Keratinocyte (primary cell): ENCODE measurements at regions not wholly inside any gene's neighbourhood (a gene's known extent, or its start where the extent isn't known, plus 50 kb on each side); places are given as distances from the start of the nearest gene placed in this dataset.

Experiments used
- DNase-seq: peaks from one replicate; pipeline ENCODE4 v3.0.0-alpha.2; 2011; ENCODE audit warnings: low read depth, missing footprints, low spot score
- FAIRE-seq: peaks from 2 replicates; lab custom pipeline; 2011; peaks lifted over from hg19 to GRCh38; lab: Jason Lieb, UNC
- H2AFZ ChIP-seq: 2 replicates; pipeline ENCODE4 v1.6.0; 2012; ENCODE audit warnings: low read length, control low read depth, inconsistent platforms; ENCODE audit not compliant: control insufficient read depth
- H3K27ac ChIP-seq: 2 replicates; pipeline ENCODE4 v1.5.1; 2011; ENCODE audit warnings: low read length; ENCODE audit not compliant: control insufficient read depth, insufficient read depth
- H3K27me3 ChIP-seq: 3 replicates; pipeline ENCODE4 v1.6.0; 2011; ENCODE audit warnings: low read length; ENCODE audit not compliant: control insufficient read depth, insufficient read depth; ENCODE audit errors: extremely low read depth
- H3K36me3 ChIP-seq, 2 experiments: 2 replicates in 1 of 2; 3 replicates in 1 of 2; pipeline ENCODE4 v1.5.1; 2011; ENCODE audit warnings: low read length in 2 of 2, mild to moderate bottlenecking in 1 of 2; ENCODE audit not compliant: control insufficient read depth in 2 of 2, insufficient read depth in 2 of 2; ENCODE audit errors: extremely low read depth in 1 of 2
- H3K4me1 ChIP-seq: 3 replicates; pipeline ENCODE4 v1.5.1; 2011; ENCODE audit warnings: low read length; ENCODE audit not compliant: control insufficient read depth, insufficient read depth; ENCODE audit errors: extremely low read depth
- H3K4me2 ChIP-seq: 3 replicates; pipeline ENCODE4 v1.6.0; 2011; ENCODE audit warnings: low read depth, low read length; ENCODE audit not compliant: control insufficient read depth, insufficient read depth; ENCODE audit errors: extremely low read depth
- H3K4me3 ChIP-seq, 3 experiments: fragments of 200-600 bp in 1 of 3; sonication (generic) in 1 of 3; 2 replicates in 2 of 3; 3 replicates in 1 of 3; pipeline ENCODE4 v1.5.1; 2011 to 2016; ENCODE audit warnings: low read length in 3 of 3, mild to moderate bottlenecking in 3 of 3, control low read depth in 2 of 3, inconsistent platforms in 1 of 3, low read depth in 1 of 3, mixed read lengths in 1 of 3, mixed run types in 1 of 3, moderate library complexity in 1 of 3; ENCODE audit not compliant: control insufficient read depth in 2 of 3, insufficient read depth in 2 of 3; ENCODE audit errors: extremely low read depth in 1 of 3
- H3K79me2 ChIP-seq: 2 replicates; pipeline ENCODE4 v1.6.0; 2012; ENCODE audit warnings: low read length; ENCODE audit not compliant: control insufficient read depth, insufficient read depth
- H3K9ac ChIP-seq: 3 replicates; pipeline ENCODE4 v1.6.0; 2011; ENCODE audit warnings: low read length; ENCODE audit not compliant: control insufficient read depth, insufficient read depth; ENCODE audit errors: extremely low read depth
- H3K9me1 ChIP-seq: 3 replicates; pipeline ENCODE4 v1.6.0; 2011; ENCODE audit warnings: low read length; ENCODE audit not compliant: control insufficient read depth, insufficient read depth; ENCODE audit errors: extremely low read depth
- H3K9me3 ChIP-seq: 2 replicates; pipeline ENCODE4 v1.5.1; 2012; ENCODE audit warnings: low read depth, low read length; ENCODE audit not compliant: control insufficient read depth
- H4K20me1 ChIP-seq: 3 replicates; pipeline ENCODE4 v1.6.0; 2011; ENCODE audit warnings: low read length; ENCODE audit not compliant: control insufficient read depth, insufficient read depth; ENCODE audit errors: extremely low read depth
- CTCF ChIP-seq, 3 experiments: IDR thresholded peaks in 1 of 3; conservative IDR thresholded peaks in 1 of 3; optimal IDR thresholded peaks in 1 of 3; 2 replicates in 2 of 3; 3 replicates in 1 of 3; pipeline versions ENCODE3 to v1.5.1; 2011; ENCODE audit warnings: low read length in 3 of 3, mild to moderate bottlenecking in 3 of 3, moderate library complexity in 2 of 3, control low read depth in 1 of 3, inconsistent platforms in 1 of 3; ENCODE audit not compliant: insufficient read depth in 2 of 3; ENCODE audit errors: extremely low read depth in 1 of 3
- EZH2 ChIP-seq: IDR thresholded peaks from one replicate; pipeline ENCODE4 v1.6.1; 2012; ENCODE audit warnings: inconsistent platforms, mild to moderate bottlenecking, low read length, moderate library complexity
- dilution Hi-C: fragments of 300-500 bp; cut with MboI; formaldehyde crosslinking; loops from one replicate; pipeline ENCODE4 v1.7.0; 2020; ENCODE audit warnings: low sequenced_read_pairs; ENCODE audit not compliant: extremely low pct_ligation_motif_present

DNA sequence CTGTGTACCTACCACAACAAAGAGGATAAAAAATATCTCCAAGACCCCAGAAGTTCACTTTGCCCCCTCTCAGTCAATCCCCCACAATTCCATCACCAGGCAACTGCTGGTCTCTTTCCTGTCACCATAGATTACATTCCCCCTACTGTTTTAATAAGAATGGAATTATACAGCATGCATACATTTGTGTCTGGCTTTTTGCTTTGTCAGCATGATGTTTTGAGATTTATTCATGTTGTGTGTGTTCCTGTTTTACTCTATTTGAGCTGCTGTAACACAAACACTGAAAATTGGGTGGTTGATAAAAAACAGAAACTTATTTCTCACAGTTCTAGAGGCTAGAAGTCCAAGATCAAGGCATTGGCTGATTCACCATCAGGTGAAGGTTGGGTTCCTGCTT, 214.5 kb upstream of the IGFBP3 start:
- Histone ChIP-seq H3K9me3 (no peaks in the 10 kb centered on the region), H3K9ac (no peak overlapping the region), H3K36me3 (no peaks in the 10 kb centered on the region), H3K27me3 (no peaks in the 10 kb centered on the region), H3K9me1 (no peaks in the 10 kb centered on the region), H2AFZ (no peak overlapping the region), H3K4me3 (no peak overlapping the region), H3K4me1 (peaks cover 4% of the 10 kb centered on the region), H3K4me2 (no peak overlapping the region), H3K27ac (no peak overlapping the region), H3K79me2 (no peaks in the 10 kb centered on the region), H4K20me1 (no peaks in the 10 kb centered on the region)
- dilution Hi-C loops = no loop called here
- TF ChIP-seq CTCF (optimal IDR thresholded peaks at IDR 0.05 in 1 of 3, IDR thresholded peaks at IDR 0.05 in 1 of 3, conservative IDR thresholded peaks at IDR 0.05 in 1 of 3; ENCODE audit: extremely low read depth in 1 of 3, insufficient read depth in 2 of 3, low read length in 3 of 3) = no peak
- no peak for TF ChIP-seq EZH2
- DNase-seq (no peak), FAIRE-seq (no peak)

DNA sequence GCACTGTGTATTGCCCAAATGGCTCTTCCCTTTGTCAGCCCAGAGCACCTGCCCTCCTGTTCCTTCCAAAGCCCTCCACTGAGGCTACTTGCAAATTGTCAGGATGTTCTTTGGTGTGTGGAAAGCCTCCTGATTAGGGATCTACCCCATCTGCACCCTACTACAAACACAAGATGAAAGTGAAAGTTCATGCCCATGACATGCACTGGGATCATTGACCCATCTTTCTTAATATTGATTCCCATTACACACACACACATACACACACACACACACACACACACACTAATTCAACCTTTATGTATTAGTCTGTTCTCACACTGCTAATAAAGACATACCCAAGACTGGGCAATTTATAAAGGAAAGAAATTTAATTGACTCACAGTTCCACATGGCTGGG, 213.7 kb upstream of the IGFBP3 start:
- Histone ChIP-seq H3K27me3 (no peaks in the 10 kb centered on the region), H3K27ac (no peak overlapping the region), H3K4me3 (no peak overlapping the region), H4K20me1 (no peaks in the 10 kb centered on the region), H3K4me1 (peaks cover 4% of the 10 kb centered on the region), H3K9me3 (no peaks in the 10 kb centered on the region), H3K79me2 (no peaks in the 10 kb centered on the region), H3K4me2 (no peak overlapping the region), H3K36me3 (no peaks in the 10 kb centered on the region), H2AFZ (no peak overlapping the region), H3K9ac (no peak overlapping the region), H3K9me1 (no peaks in the 10 kb centered on the region)
- DNase-seq (no peak), FAIRE-seq (no peak)
- TF ChIP-seq EZH2 (no peak), CTCF (optimal IDR thresholded peaks at IDR 0.05 in 1 of 3, IDR thresholded peaks at IDR 0.05 in 1 of 3, conservative IDR thresholded peaks at IDR 0.05 in 1 of 3; ENCODE audit: extremely low read depth in 1 of 3, insufficient read depth in 2 of 3, low read length in 3 of 3) (no peak)
- dilution Hi-C loops = no loop called here
